K562 (cell line): ENCODE measurements at regions not wholly inside any gene's neighbourhood (a gene's known extent, or its start where the extent isn't known, plus 50 kb on each side); places are given as distances from the start of the nearest gene placed in this dataset.

ENCODE experiments used
- ATAC-seq: fragments of 200-7000 bp; cut with Tn5 transposase; 3 replicates; pipeline ENCODE4 v1.9.1; 2020; ENCODE audit warnings: moderate library complexity
- BruUV-seq: library from RNA; stranded (reverse); fragments of 400-500 nt; replicated peaks from 2 replicates; lab custom pipeline; 2021; lab: Mats Ljungman, UMichigan
- CTCF ChIA-PET: fragments of 300-600 bp; formaldehyde crosslinking; extraction: SDS; loops from one replicate; lab custom pipeline; 2021; ENCODE audit warnings: low intra/inter-chr PET ratio; lab: Yijun Ruan, JAX
- POLR2A ChIA-PET: fragments of 300-600, 350-650 bp; sonication (Branson Sonifier 250); formaldehyde crosslinking; extraction: SDS; loops from one replicate; lab custom pipeline; 2021; ENCODE audit warnings: antibody characterized with exemption, inconsistent platforms; lab: Yijun Ruan, JAX
- DNase-seq, 4 experiments: peaks; one replicate each; pipeline versions ENCODE4 v3.0.0 to v3.0.0-alpha.2; 2011 to 2018; ENCODE audit warnings: low spot score in 3 of 4, mixed read lengths in 3 of 4; ENCODE audit errors: extremely low read depth in 1 of 4
- FAIRE-seq: peaks from 2 replicates; lab custom pipeline; 2011; peaks lifted over from hg19 to GRCh38; lab: Jason Lieb, UNC
- H2AFZ ChIP-seq: 2 replicates; pipeline ENCODE4 v1.6.0; 2011; ENCODE audit warnings: low read depth, low read length, control low read depth, inconsistent platforms
- H3K27ac ChIP-seq: fragments of 200-600 bp; 3 replicates; pipeline ENCODE4 v1.8.0; 2011; ENCODE audit warnings: low read depth, mild to moderate bottlenecking, control low read depth, inconsistent platforms, low read length, moderate library complexity, mixed read lengths; ENCODE audit errors: extremely low read depth
- H3K27me3 ChIP-seq, 2 experiments: fragments of 300-600 bp in 1 of 2; 2 replicates in 1 of 2; 3 replicates in 1 of 2; pipeline versions ENCODE4 v1.6.0 to v1.8.0; 2011; ENCODE audit warnings: inconsistent platforms in 2 of 2, low read length in 2 of 2, mild to moderate bottlenecking in 1 of 2, mixed read lengths in 1 of 2, moderate library complexity in 1 of 2; ENCODE audit not compliant: control insufficient read depth in 2 of 2, insufficient read depth in 2 of 2
- H3K36me3 ChIP-seq: fragments of 300-600 bp; 3 replicates; pipeline ENCODE4 v1.8.0; 2011; ENCODE audit warnings: mild to moderate bottlenecking, low read length, inconsistent platforms; ENCODE audit not compliant: control insufficient read depth, insufficient read depth
- H3K4me1 ChIP-seq, 2 experiments: fragments of 200-600 bp in 1 of 2; replicated peaks in 1 of 2; 2 replicates in 1 of 2; 3 replicates in 1 of 2; pipeline versions ENCODE4 v1.5.1 to v1.8.0; 2011; ENCODE audit warnings: inconsistent platforms in 2 of 2, low read length in 2 of 2, mild to moderate bottlenecking in 1 of 2, mixed read lengths in 1 of 2, moderate library complexity in 1 of 2; ENCODE audit not compliant: control insufficient read depth in 2 of 2, insufficient read depth in 2 of 2
- H3K4me2 ChIP-seq: 2 replicates; pipeline ENCODE4 v1.6.1; 2011; ENCODE audit warnings: low read length, control low read depth, inconsistent platforms, mixed read lengths; ENCODE audit not compliant: insufficient read depth
- H3K4me3 ChIP-seq: fragments of 200-600 bp; sonication (generic), shearing (Covaris generic); 2 replicates; pipeline ENCODE4 v1.5.1; 2016; ENCODE audit warnings: control low read depth, inconsistent platforms
- H3K79me2 ChIP-seq: fragments of 200-600 bp; 3 replicates; pipeline ENCODE4 v1.8.0; 2011; ENCODE audit warnings: low read length, inconsistent platforms; ENCODE audit not compliant: control insufficient read depth, insufficient read depth
- H3K9ac ChIP-seq, 2 experiments: 2 replicates each; pipeline versions ENCODE4 v1.6.0 to v1.6.1; 2011; ENCODE audit warnings: low read depth in 2 of 2, low read length in 2 of 2, control low read depth in 1 of 2, inconsistent platforms in 1 of 2, mild to moderate bottlenecking in 1 of 2, mixed read lengths in 1 of 2; ENCODE audit not compliant: insufficient read depth in 1 of 2
- H3K9me1 ChIP-seq: one replicate; pipeline ENCODE4 v1.6.0; 2011; ENCODE audit warnings: inconsistent platforms, mild to moderate bottlenecking, low read length, moderate library complexity; ENCODE audit not compliant: control insufficient read depth, insufficient read depth
- H3K9me3 ChIP-seq: replicated peaks from 2 replicates; pipeline ENCODE4 v1.5.1; 2011; ENCODE audit warnings: low read depth, low read length, inconsistent platforms; ENCODE audit not compliant: control insufficient read depth, insufficient read depth
- H4K20me1 ChIP-seq: replicated peaks from 2 replicates; pipeline ENCODE4 v1.6.1; 2011; ENCODE audit warnings: low read length, inconsistent platforms, mixed read lengths; ENCODE audit not compliant: control insufficient read depth, insufficient read depth
- ESRRB ChIP-seq: fragments of 250-450 bp; sonication (Bioruptor Pico); IDR thresholded peaks from 2 replicates; pipeline ENCODE4 v1.5.0; 2020; ENCODE audit warnings: mild to moderate bottlenecking, moderate library complexity, borderline replicate concordance
- KLF13 ChIP-seq: fragments of 450-650 bp; IDR thresholded peaks from 2 replicates; pipeline ENCODE4 v1.6.1; 2016; ENCODE audit warnings: missing genetic modification characterization, low read depth, mild to moderate bottlenecking, missing compliant biosample characterization, moderate library complexity, borderline replicate concordance
- POU5F1 ChIP-seq: fragments of 150-350 bp; IDR thresholded peaks from 2 replicates; pipeline ENCODE4 v1.6.1; 2014; ENCODE audit warnings: borderline replicate concordance, low read length, low read depth, mild to moderate bottlenecking; ENCODE audit not compliant: partially characterized antibody
- PPARD ChIP-seq: fragments of 250-450 bp; sonication (Bioruptor Pico); IDR thresholded peaks from 2 replicates; pipeline ENCODE4 v1.8.0; 2022; ENCODE audit warnings: inconsistent platforms, mild to moderate bottlenecking, moderate library complexity
- SMARCA5 ChIP-seq: fragments of 450-650 bp; IDR thresholded peaks from 2 replicates; pipeline ENCODE4 v1.6.1; 2016
- SMC3 ChIP-seq: conservative IDR thresholded peaks from 2 replicates; pipeline ENCODE4 v1.6.1; 2011; ENCODE audit warnings: low read depth, low read length, improper control_type of control experiment; ENCODE audit not compliant: insufficient read depth
- STAT5B ChIP-seq: fragments of 250-450 bp; sonication (Bioruptor Pico); IDR thresholded peaks from 2 replicates; pipeline ENCODE4 v1.8.0; 2021; ENCODE audit warnings: mild to moderate bottlenecking, inconsistent platforms
- TRIM28 ChIP-seq: fragments of 450-650 bp; IDR thresholded peaks from 2 replicates; pipeline ENCODE4 v1.6.1; 2017
- ZBTB17 ChIP-seq: fragments of 450-650 bp; formaldehyde crosslinking; IDR thresholded peaks from 2 replicates; pipeline ENCODE4 v1.4.0; 2020; ENCODE audit warnings: mild to moderate bottlenecking
- ZKSCAN3 ChIP-seq: fragments of 250-450 bp; sonication (Bioruptor Pico); IDR thresholded peaks from 2 replicates; pipeline ENCODE4 v1.4.0; 2020
- ZNF133 ChIP-seq: fragments of 250-450 bp; sonication (Bioruptor Pico); IDR thresholded peaks from 2 replicates; pipeline ENCODE4 v1.4.0; 2020; ENCODE audit warnings: mild to moderate bottlenecking
- ZNF174 ChIP-seq: fragments of 250-450 bp; sonication (Bioruptor Pico); IDR thresholded peaks from 2 replicates; pipeline ENCODE4 v1.4.0; 2020; ENCODE audit warnings: mild to moderate bottlenecking
- ZNF444 ChIP-seq: fragments of 250-450 bp; sonication (Bioruptor Pico); IDR thresholded peaks from 2 replicates; pipeline ENCODE4 v1.4.0; 2020; ENCODE audit warnings: mild to moderate bottlenecking, moderate library complexity
- ZNF583 ChIP-seq: fragments of 250-450 bp; sonication (Bioruptor Pico); IDR thresholded peaks from 2 replicates; pipeline ENCODE4 v1.4.0; 2020
- ZNF780A ChIP-seq: fragments of 250-450 bp; sonication (Bioruptor Pico); IDR thresholded peaks from 2 replicates; pipeline ENCODE4 v1.5.0; 2021; ENCODE audit warnings: mild to moderate bottlenecking
- in situ Hi-C: fragments of 300-500 bp; cut with MboI; formaldehyde crosslinking; loops from 4 replicates; pipeline ENCODE4 v1.15.0; 2018; ENCODE audit warnings: inconsistent platforms, mixed read lengths
- intact Hi-C: fragments of 100-400 bp; cut with micrococcal nuclease; formaldehyde crosslinking; loops from 2 replicates; pipeline ENCODE4 v1.14.2; 2022
- TF ChIP-seq, protein P1 (sequence below): fragments of 450-650 bp; IDR thresholded peaks from 2 replicates; pipeline ENCODE4 v1.6.1; 2018; ENCODE audit not compliant: partially characterized antibody
- TF ChIP-seq, protein P2 (sequence below): fragments of 450-650 bp; IDR thresholded peaks from 2 replicates; pipeline ENCODE4 v1.7.1; 2018; ENCODE audit warnings: mild to moderate bottlenecking, low read depth; ENCODE audit not compliant: partially characterized antibody
- TF ChIP-seq, protein P3 (sequence below): fragments of 450-650 bp; IDR thresholded peaks from 2 replicates; pipeline ENCODE4 v1.6.1; 2014; ENCODE audit warnings: low read depth, mild to moderate bottlenecking, moderate library complexity, borderline replicate concordance

DNA sequence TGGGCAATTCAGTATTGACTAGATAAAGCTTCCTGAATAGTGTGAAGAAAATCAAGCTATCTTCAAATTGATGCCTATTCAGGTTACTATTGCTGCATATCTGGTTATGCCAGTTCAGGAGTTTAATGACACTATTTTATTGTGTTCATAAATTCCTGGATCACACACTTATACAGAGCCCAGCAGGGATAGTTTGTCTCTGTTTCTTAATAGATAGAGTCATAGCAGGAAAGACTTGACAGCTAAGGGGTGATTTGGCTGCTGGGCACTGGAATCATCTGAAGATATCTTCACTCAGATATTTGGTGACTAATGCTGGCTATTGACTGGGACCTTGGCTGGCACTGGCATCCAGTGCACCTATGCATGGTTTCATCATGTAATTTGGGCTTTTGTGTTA lies 187.8 kb downstream of the PYDC2 start:
- TF ChIP-seq SMARCA5 (no peak), SMC3 (no peak), TRIM28 (no peak), ZNF444 (no peak), ZBTB17 (CRISPR knock-in tag) (no peak), ZNF174 (no peak), POU5F1 (no peak), ZNF583 (CRISPR knock-in tag) (no peak), STAT5B (CRISPR knock-in tag) (no peak), KLF13 (tag) (no peak), ZNF780A (no peak), PPARD (no peak), ZNF133 (CRISPR knock-in tag) (no peak), ZKSCAN3 (CRISPR knock-in tag) (no peak), ESRRB (no peak)
- TF ChIP-seq, protein P1, sequence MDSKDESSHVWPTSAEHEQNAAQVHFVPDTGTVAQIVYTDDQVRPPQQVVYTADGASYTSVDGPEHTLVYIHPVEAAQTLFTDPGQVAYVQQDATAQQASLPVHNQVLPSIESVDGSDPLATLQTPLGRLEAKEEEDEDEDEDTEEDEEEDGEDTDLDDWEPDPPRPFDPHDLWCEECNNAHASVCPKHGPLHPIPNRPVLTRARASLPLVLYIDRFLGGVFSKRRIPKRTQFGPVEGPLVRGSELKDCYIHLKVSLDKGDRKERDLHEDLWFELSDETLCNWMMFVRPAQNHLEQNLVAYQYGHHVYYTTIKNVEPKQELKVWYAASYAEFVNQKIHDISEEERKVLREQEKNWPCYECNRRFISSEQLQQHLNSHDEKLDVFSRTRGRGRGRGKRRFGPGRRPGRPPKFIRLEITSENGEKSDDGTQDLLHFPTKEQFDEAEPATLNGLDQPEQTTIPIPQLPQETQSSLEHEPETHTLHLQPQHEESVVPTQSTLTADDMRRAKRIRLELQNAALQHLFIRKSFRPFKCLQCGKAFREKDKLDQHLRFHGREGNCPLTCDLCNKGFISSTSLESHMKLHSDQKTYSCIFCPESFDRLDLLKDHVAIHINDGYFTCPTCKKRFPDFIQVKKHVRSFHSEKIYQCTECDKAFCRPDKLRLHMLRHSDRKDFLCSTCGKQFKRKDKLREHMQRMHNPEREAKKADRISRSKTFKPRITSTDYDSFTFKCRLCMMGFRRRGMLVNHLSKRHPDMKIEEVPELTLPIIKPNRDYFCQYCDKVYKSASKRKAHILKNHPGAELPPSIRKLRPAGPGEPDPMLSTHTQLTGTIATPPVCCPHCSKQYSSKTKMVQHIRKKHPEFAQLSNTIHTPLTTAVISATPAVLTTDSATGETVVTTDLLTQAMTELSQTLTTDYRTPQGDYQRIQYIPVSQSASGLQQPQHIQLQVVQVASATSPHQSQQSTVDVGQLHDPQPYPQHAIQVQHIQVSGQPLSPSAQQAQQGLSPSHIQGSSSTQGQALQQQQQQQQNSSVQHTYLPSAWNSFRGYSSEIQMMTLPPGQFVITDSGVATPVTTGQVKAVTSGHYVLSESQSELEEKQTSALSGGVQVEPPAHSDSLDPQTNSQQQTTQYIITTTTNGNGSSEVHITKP, result no peak
- TF ChIP-seq, protein P2, sequence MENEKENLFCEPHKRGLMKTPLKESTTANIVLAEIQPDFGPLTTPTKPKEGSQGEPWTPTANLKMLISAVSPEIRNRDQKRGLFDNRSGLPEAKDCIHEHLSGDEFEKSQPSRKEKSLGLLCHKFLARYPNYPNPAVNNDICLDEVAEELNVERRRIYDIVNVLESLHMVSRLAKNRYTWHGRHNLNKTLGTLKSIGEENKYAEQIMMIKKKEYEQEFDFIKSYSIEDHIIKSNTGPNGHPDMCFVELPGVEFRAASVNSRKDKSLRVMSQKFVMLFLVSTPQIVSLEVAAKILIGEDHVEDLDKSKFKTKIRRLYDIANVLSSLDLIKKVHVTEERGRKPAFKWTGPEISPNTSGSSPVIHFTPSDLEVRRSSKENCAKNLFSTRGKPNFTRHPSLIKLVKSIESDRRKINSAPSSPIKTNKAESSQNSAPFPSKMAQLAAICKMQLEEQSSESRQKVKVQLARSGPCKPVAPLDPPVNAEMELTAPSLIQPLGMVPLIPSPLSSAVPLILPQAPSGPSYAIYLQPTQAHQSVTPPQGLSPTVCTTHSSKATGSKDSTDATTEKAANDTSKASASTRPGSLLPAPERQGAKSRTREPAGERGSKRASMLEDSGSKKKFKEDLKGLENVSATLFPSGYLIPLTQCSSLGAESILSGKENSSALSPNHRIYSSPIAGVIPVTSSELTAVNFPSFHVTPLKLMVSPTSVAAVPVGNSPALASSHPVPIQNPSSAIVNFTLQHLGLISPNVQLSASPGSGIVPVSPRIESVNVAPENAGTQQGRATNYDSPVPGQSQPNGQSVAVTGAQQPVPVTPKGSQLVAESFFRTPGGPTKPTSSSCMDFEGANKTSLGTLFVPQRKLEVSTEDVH, result no peak
- TF ChIP-seq, protein P3, sequence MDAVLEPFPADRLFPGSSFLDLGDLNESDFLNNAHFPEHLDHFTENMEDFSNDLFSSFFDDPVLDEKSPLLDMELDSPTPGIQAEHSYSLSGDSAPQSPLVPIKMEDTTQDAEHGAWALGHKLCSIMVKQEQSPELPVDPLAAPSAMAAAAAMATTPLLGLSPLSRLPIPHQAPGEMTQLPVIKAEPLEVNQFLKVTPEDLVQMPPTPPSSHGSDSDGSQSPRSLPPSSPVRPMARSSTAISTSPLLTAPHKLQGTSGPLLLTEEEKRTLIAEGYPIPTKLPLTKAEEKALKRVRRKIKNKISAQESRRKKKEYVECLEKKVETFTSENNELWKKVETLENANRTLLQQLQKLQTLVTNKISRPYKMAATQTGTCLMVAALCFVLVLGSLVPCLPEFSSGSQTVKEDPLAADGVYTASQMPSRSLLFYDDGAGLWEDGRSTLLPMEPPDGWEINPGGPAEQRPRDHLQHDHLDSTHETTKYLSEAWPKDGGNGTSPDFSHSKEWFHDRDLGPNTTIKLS, result no peak
- TF ChIP-seq, all 486 proteins: peak for 0
- DNase-seq (no peak), FAIRE-seq (no peak), ATAC-seq (no peak)
- Histone ChIP-seq H4K20me1 (no peaks in the 10 kb centered on the region), H3K27ac (no peak overlapping the region), H3K9me1 (no peaks in the 10 kb centered on the region), H2AFZ (no peak overlapping the region), H3K4me1 (no peaks in the 10 kb centered on the region), H3K79me2 (no peaks in the 10 kb centered on the region), H3K4me2 (no peak overlapping the region), H3K4me3 (no peak overlapping the region), H3K9ac (no peak overlapping the region), H3K9me3 (no peaks in the 10 kb centered on the region; the same call in 1 of the 2 replicates), H3K27me3 (no peaks in the 10 kb centered on the region), H3K36me3 (no peaks in the 10 kb centered on the region)
- ChIA-PET CTCF (no interaction called here), POLR2A (no interaction called here)
- intact Hi-C loops (no loop called here), in situ Hi-C loops (no loop called here)
- BruUV-seq, result no TSS peak
